ENCODE measurements at regions not wholly inside any gene's neighbourhood (a gene's known extent, or its start where the extent isn't known, plus 50 kb on each side); places are given as distances from the start of the nearest gene placed in this dataset.

DNA sequence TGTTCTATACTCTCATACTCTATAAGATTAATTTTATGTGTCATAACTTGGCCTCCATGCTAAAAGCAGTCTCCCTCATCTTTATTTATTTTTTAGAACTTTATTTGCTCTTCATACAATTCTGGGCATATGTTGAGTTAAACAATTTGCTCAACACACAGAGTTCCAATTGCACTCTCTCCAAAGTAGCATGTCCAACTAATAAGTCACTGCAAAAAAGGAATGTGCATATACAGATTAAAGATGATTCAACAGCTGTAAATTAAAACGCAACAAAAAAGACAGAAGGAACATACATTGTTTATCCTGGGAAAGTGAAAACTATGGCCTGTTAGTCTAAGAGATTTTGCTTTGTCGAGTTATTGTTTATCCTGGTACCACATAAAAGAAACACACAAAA lies 277.7 kb upstream of the ACVR2A start:
- FAIRE-seq (no peak), DNase-seq (ENCODE audit: insufficient read length, low spot score) (no peak)

- FAIRE-seq (no peak), DNase-seq (ENCODE audit: insufficient read length, low spot score) (no peak)
Measured at GRCh38 chr2:147560810-147561535, 283.9 kb upstream of the ACVR2A start.

GRCh38 chr2:147559070-147559725 lies 285.6 kb upstream of the ACVR2A start:
- no peak for FAIRE-seq
- DNase-seq (ENCODE audit: insufficient read length, low spot score): no peak

GRCh38 chr2:147558620-147559019 lies 286.2 kb upstream of the ACVR2A start:
- no peak for FAIRE-seq
- DNase-seq (ENCODE audit: insufficient read length, low spot score): no peak

- FAIRE-seq (no peak), DNase-seq (ENCODE audit: insufficient read length, low spot score) (no peak)
Measured at GRCh38 chr2:147554521-147555107, 290.2 kb upstream of the ACVR2A start.

GRCh38 chr2:147553775-147554271 lies 291.0 kb upstream of the ACVR2A start:
- DNase-seq (ENCODE audit: insufficient read length, low spot score): no peak
- FAIRE-seq: no peak

- no peak for FAIRE-seq
Measured at GRCh38 chr2:147550995-147551731, 293.7 kb upstream of the ACVR2A start.

DNA sequence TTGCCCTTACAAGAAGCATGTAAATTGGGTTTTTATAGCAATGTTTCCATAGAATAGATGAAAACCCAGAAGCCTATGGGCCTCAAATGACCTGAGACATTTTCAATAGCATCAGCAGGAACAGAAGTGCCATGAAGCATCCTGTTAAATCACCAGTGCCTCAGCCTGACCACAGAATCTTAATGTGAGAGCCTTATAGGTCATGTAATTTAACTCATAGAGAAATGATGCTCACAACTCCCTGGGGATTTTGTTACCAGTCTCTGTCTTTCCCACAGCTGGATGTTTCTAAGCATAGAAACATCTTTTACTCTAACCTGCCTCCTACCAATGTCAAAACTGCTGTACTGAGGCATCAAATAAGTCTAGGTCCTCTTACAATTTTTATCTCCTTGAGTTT lies 295.8 kb upstream of the ACVR2A start:
- DNase-seq (ENCODE audit: insufficient read length, low spot score) (no peak), FAIRE-seq (no peak)

More at GRCh38 chr2:147550995-147551731, 293.7 kb upstream of the ACVR2A start:
- DNase-seq (ENCODE audit: insufficient read length, low spot score): no peak

- no peak for FAIRE-seq
- DNase-seq (ENCODE audit: insufficient read length, low spot score): no peak
Measured at GRCh38 chr2:147548451-147548850, 296.4 kb upstream of the ACVR2A start.

DNA sequence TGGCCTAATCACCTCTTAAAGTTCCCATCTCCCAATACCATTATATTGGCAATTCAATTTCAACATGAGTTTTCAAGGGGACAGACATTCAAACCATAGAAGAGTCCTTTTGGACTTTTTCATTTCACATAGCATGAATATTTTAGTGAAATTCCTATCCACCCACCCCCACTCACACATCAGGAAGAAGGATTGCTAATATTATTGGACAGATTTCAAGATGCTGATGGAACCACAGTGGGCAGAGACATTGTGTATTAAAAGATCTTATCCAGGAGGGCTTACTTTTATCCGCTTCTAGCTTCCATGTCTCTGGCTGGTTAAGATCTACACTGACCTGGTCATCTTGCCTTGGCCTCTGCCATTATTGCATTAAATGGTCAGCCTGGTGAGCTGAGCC lies 297.4 kb upstream of the ACVR2A start:
- DNase-seq (ENCODE audit: insufficient read length, low spot score): no peak
- no peak for FAIRE-seq

GRCh38 chr2:147546109-147546508 lies 298.7 kb upstream of the ACVR2A start:
- DNase-seq (ENCODE audit: insufficient read length, low spot score) (no peak), FAIRE-seq (no peak)

DNA sequence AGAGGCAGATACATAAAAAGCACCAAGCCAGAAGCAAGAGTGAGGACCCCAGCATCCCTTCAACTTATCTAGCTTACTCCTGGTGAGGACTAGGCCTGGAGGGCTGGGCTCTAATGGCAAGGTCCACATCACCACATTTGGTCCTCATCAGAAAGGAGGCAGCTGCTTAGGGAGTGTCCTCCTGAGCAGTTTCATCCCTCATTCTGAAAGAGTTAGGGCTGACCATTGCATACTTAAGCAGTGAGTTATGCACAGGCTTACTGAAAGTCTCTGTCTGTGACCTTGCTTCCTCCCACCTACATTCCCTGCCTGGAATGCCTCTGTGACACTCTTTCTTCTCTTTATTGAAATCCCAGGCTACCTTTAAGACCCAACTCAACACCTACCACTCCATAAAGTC lies 301.8 kb upstream of the ACVR2A start:
- FAIRE-seq: no peak

DNA sequence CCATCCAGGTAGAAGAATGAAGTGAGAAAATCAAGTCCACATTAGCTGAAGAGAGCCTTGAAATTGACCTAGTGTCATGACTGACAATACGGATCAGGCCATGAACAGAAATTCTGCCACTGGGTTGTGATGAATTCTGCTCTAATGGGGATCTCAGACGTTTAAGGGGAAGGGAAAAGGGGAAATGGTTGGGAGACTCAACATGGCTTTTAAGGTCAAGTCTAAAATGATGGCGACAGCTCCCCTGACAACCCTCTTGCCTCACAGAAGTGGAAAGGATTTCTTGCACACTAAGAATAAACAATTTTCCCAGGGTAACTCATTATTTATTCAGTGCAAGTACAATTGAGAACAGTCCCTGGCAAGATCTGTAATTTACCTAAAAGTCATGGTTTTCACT lies 302.5 kb upstream of the ACVR2A start:
- DNase-seq (ENCODE audit: insufficient read length, low spot score) (no peak), FAIRE-seq (no peak)

More for the DNA sequence above, 301.8 kb upstream of the ACVR2A start:
- peak; percentile 7 for DNase-seq (ENCODE audit: insufficient read length, low spot score)

- DNase-seq (ENCODE audit: insufficient read length, low spot score) (no peak), FAIRE-seq (no peak)
Measured at GRCh38 chr2:147541314-147541713, 303.5 kb upstream of the ACVR2A start.

DNA sequence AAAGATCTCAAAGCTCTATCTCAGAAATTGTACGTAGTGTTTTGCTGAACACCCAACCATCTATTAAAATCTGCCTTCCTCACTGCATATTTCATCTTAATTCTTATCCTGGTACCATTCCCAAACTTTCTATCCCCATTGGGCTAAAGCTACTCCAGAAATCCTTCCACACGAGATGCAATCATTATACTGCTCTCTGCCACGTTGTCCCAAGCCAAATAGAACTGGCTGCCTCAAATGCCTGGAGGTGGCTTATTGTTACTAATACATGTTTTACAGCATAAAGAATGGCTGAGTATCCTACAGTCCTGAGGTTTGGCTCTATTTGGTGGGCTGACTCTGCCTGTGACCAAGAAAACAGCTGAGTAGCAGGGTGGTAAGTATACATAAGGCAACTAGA lies 306.0 kb upstream of the ACVR2A start:
- no peak for DNase-seq (ENCODE audit: insufficient read length, low spot score)
- no peak for FAIRE-seq

- peak; percentile 7 for DNase-seq (ENCODE audit: insufficient read length, low spot score)
- FAIRE-seq: no peak
Measured at GRCh38 chr2:147538088-147538487, 306.7 kb upstream of the ACVR2A start.

- FAIRE-seq: no peak
- no peak for DNase-seq (ENCODE audit: insufficient read length, low spot score)
Measured at GRCh38 chr2:147531269-147531668, 313.6 kb upstream of the ACVR2A start.

GRCh38 chr2:147530033-147530432 lies 314.8 kb upstream of the ACVR2A start:
- no peak for DNase-seq (ENCODE audit: insufficient read length, low spot score)
- no peak for FAIRE-seq

DNA sequence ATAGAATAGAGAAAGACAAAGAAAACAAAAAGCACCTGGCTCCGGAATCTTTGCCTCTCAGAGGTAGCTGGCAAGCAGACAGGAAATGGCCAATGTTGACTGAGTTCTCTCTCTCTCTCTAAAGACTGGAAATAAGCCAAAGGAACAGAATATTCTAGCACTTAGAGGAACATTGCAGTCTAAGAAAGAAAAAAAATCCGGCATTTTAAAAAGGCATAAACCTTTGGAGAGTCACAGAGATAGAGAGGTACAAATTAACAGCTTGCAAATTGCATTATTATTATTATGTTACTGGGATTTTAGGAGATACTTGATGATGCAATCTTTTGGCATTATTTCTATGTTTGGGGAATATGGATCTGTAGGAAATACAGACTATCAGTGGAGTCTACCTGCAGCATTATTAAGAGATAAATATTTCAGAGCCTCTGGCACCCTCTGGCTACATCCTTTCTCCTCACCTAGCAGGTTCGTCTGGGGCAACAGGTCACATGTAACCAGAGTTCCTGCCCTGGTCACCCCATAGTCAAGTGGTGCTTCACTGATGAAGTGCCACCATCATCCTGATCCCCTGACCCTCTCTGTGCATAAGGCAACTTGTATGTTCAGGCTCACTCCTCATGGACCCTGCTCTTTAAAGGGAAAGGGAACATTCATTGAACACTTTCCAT lies 318.9 kb upstream of the ACVR2A start:
- FAIRE-seq (no peak), DNase-seq (ENCODE audit: insufficient read length, low spot score) (no peak)

DNA sequence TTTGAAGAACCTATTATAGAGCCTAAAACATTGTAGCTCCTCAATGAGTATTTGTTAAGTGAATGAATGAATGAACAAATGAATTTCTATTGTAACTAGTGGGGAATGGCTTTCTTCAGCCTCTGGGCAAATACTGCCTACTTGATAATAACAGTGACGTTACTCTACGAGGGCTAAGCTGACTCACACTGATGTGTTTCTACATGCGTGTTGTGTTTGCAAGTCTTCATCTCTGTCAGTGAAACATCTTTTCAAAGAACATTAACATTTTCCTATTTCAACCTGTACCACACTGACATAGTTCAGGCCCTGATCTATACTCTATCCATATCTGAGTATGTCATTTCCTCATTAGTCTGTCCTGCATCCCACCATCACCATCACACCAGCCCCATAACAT lies 319.9 kb upstream of the ACVR2A start:
- FAIRE-seq (no peak), DNase-seq (ENCODE audit: insufficient read length, low spot score) (no peak)

- DNase-seq (ENCODE audit: insufficient read length, low spot score) (no peak), FAIRE-seq (no peak)
Measured at GRCh38 chr2:147523415-147523814, 321.4 kb upstream of the ACVR2A start.

Data from HTR-8/SVneo (cell line).